GM03348 (cell line): ENCODE measurements at regions not wholly inside any gene's neighbourhood (a gene's known extent, or its start where the extent isn't known, plus 50 kb on each side); places are given as distances from the start of the nearest gene placed in this dataset.
"Not testable (repeated sequence)": the region's sequence is repeated elsewhere in the genome, so short reads cannot be mapped to it uniquely, and the experiment has no call there.

Source experiments
- DNase-seq: peaks from one replicate; pipeline ENCODE4 v3.0.0; 2012; ENCODE audit warnings: low spot score

GRCh38 chr3:127046690-127047089 is 63.8 kb downstream of the PLXNA1 start:
- not testable (repeated sequence) for DNase-seq

- DNase-seq: no peak
Observed at GRCh38 chr3:127049393-127049792, 66.5 kb downstream of the PLXNA1 start.

- no peak for DNase-seq
Observed at GRCh38 chr3:127050733-127051132, 67.8 kb downstream of the PLXNA1 start.

- peak; percentile 54 for DNase-seq
Observed at GRCh38 chr3:127052121-127052561, 69.2 kb downstream of the PLXNA1 start.

- DNase-seq: no peak
Observed at GRCh38 chr3:127053026-127053425, 70.1 kb downstream of the PLXNA1 start.

- DNase-seq: no peak
Observed at GRCh38 chr3:127053450-127053849, 70.5 kb downstream of the PLXNA1 start.

GRCh38 chr3:127053979-127054378 is 71.1 kb downstream of the PLXNA1 start:
- DNase-seq: no peak

GRCh38 chr3:127056281-127056680 is 73.4 kb downstream of the PLXNA1 start:
- DNase-seq: no peak

- DNase-seq: no peak
Observed at GRCh38 chr3:127056976-127057375, 74.1 kb downstream of the PLXNA1 start.

GRCh38 chr3:127059072-127059471 is 76.2 kb downstream of the PLXNA1 start:
- peak; percentile 57 for DNase-seq

- DNase-seq: no peak
Observed at GRCh38 chr3:127061641-127062040, 78.7 kb downstream of the PLXNA1 start.

GRCh38 chr3:127062926-127063325 is 80.0 kb downstream of the PLXNA1 start:
- DNase-seq: no peak

GRCh38 chr3:127063916-127064315 is 81.0 kb downstream of the PLXNA1 start:
- no peak for DNase-seq

- peak; percentile 71 for DNase-seq
Observed at GRCh38 chr3:127064391-127065137, 81.6 kb downstream of the PLXNA1 start.

GRCh38 chr3:127065138-127065427 is 82.2 kb downstream of the PLXNA1 start:
- no peak for DNase-seq

GRCh38 chr3:127065561-127066290 is 82.8 kb downstream of the PLXNA1 start:
- DNase-seq: peak; percentile 55

- no peak for DNase-seq
Observed at GRCh38 chr3:127066635-127067034, 83.7 kb downstream of the PLXNA1 start.

GRCh38 chr3:127067116-127067910 is 84.4 kb downstream of the PLXNA1 start:
- no peak for DNase-seq

- no peak for DNase-seq
Observed at GRCh38 chr3:127068111-127068810, 85.3 kb downstream of the PLXNA1 start.

- no peak for DNase-seq
Observed at GRCh38 chr3:127068871-127069270, 86.0 kb downstream of the PLXNA1 start.

- DNase-seq: no peak
Observed at GRCh38 chr3:127069814-127070440, 87.0 kb downstream of the PLXNA1 start.

- no peak for DNase-seq
Observed at GRCh38 chr3:127070776-127071175, 87.9 kb downstream of the PLXNA1 start.
